HG02763 (cell line): ENCODE measurements at regions not wholly inside any gene's neighbourhood (a gene's known extent, or its start where the extent isn't known, plus 50 kb on each side); places are given as distances from the start of the nearest gene placed in this dataset.
"Not testable (repeated sequence)": the region's sequence is repeated elsewhere in the genome, so short reads cannot be mapped to it uniquely, and the experiment has no call there.

ENCODE experiments used
- ATAC-seq: cut with Tn5 transposase; IDR thresholded peaks from one replicate; pipeline ENCODE4 v1.9.1; 2021; ENCODE audit warnings: mild to moderate bottlenecking, moderate library complexity; ENCODE audit not compliant: unreplicated experiment

- ATAC-seq, result no peak
Observed at GRCh38 chr16:61024180-61024900, 1011.9 kb downstream of the CDH8 start.

DNA sequence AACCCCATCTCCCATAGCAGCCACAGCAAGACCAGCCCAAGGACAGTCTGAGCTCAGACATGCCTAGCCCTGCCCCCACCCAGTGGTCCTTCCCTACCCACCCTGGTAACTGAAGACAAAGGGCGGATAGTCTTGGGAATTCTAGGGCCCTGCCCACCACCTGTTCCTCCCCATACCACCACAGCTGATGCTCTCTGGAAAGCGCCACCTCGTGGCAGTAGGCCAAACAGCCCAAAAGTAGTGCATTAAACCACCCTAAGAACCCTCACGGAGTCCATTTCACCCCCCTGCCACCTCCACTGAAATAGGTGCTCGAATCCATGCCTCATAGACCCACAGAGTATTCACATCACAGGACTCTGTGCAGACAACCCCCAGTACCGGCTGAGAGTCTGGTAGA is 1021.4 kb downstream of the CDH8 start:
- no peak for ATAC-seq

- ATAC-seq, result no peak
Observed at GRCh38 chr16:61007694-61008093, 1028.5 kb downstream of the CDH8 start.

- ATAC-seq, result no peak
Observed at GRCh38 chr16:61005952-61006351, 1030.3 kb downstream of the CDH8 start.

DNA sequence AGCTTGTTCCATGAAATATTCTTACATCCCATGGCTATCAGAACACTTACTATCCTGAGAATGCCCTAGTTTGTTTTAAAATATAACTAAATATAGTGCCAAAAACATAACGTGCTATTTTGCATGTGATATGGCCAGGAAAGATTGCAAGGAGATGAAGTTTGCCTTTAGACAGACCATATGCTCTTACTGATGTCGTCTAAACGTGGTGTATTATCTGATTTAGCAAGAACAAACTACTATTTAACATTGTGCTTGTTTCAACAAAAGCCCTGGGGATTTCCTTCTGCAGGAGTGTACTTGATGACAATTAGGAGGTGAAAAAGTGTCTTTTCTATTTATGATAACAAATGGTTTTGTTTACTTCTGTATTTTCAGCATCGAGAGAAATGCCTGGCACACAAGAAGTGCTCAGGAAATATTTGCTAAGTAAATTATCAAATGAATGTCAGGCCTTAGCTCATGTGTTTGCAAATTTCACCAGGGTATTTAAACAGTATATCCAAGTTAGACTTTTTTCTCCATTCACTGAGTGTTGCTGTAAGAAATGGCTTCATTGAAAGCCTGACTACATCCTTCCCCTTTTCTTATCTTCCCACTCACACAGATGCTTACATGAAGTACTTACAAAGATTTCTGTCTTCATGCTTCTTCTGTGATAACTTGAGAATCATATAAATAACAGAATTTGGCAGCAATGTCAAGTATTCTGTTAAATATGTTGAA is 1033.6 kb downstream of the CDH8 start:
- no peak for ATAC-seq

DNA sequence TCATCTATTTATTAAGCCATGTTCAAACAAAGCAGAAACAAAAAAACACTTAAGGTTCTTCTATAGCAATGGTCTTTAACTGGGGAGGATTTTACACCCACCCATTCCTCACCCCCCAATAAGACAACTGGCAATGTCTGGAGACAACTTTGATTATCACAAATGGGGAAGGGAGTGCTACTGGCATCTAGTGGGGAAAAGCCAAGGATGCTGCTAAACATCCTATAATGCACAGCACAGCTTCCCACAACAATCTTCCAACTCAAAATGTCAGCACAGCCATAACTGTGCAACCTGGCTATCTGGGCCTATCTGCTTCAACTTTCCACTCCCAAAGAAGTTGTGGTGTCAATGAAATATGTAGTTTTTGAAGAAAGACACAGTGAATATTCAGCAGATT is 1044.4 kb downstream of the CDH8 start:
- ATAC-seq, result no peak

DNA sequence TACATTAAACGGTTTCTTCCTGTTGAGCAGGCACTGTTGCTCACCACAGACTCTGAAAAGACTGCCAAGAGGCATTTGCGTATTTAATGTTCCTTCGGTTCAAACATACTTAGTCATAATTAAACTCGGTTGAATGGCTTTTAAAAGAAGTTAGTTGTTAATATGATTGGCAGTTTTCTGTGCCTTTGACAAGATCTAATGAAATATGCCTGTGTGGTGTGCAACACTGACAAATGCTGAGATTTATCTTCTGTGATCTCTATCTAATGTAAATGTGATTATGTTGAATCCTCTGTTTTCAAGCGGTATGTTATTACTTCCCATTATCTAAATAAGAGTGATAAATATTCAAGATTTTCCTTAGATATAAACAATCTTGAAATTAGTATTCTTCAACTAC is 1046.6 kb downstream of the CDH8 start:
- ATAC-seq, result no peak

GRCh38 chr16:60979119-60979518 is 1057.1 kb downstream of the CDH8 start:
- ATAC-seq, result no peak

DNA sequence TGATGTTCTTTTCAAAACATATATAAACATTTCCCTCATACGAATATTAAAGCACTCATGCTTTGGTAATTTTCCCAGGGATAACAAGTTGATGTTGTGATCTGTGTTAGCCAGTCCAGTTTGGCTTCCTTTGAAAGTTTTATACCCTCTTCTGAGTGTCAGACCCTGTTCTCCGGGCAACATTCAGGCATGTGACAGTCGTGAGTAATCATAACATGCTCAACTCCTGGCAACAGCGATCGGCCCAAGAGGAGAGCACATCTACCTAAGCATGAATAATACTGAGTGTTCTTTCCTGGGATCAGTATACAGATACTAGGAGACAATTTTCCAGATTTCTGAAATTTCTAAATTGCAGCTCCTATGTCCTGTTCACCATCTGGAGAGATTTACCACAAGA is 1086.4 kb downstream of the CDH8 start:
- ATAC-seq, result no peak

GRCh38 chr16:60945225-60945624 is 1091.0 kb downstream of the CDH8 start:
- ATAC-seq, result no peak

GRCh38 chr16:60936189-60936588 is 1100.0 kb downstream of the CDH8 start:
- ATAC-seq, result not testable (repeated sequence)

- no peak for ATAC-seq
Observed at GRCh38 chr16:60932600-60932999, 1103.6 kb downstream of the CDH8 start.

DNA sequence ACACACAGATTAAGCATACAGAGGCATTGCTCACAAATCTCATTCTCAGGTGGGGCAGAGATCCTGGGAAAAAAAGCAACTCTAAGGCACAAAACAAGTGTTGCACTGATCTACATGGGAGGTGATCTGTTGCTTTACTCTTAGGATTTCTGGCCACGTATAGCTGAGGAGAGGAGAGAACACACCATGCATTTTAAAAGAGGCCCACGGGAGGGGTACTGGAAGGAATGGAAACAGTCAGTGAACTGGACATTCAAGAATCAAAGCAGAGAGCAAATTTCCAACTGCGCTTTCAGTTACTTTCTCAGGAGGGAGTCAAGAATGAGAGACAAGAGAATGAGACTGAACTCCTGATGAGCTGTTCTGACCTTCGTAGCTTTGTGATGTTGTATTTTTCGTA is 1105.9 kb downstream of the CDH8 start:
- ATAC-seq, result no peak

DNA sequence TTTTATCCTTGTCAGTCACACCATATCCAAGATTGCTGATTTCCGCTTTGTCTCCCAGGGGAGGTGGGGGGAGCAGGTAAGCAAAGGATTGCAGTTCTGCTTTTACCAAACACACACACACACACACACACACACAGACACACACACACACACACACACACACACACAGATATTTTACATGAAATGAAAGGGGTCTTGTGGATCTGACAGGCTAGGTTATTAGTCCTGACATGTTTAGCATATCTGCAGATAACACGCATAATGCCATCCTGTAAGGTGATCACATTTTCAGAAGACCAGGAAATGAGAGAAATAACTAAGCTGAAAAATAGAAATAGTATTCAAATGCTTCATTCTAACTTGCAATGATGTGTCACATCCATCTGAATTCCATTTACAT is 1113.3 kb downstream of the CDH8 start:
- no peak for ATAC-seq

DNA sequence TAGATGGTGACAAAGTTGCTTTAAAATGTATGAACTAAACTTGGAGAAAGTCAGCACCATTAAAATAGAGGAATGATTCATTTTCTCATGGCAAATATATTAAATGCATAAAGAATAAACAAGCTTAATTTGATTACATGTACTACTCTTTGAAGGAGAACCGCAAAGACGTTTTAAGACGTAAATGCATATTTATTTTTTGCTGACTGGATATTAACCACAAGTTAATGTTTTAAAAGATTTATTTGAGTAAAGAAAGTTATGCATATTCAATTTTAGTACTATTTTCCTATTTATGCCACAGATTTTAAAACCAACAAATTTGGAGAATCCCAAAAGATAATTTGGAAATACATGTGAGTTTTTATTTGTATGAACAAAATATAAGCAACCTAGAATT is 1121.9 kb downstream of the CDH8 start:
- ATAC-seq, result no peak

DNA sequence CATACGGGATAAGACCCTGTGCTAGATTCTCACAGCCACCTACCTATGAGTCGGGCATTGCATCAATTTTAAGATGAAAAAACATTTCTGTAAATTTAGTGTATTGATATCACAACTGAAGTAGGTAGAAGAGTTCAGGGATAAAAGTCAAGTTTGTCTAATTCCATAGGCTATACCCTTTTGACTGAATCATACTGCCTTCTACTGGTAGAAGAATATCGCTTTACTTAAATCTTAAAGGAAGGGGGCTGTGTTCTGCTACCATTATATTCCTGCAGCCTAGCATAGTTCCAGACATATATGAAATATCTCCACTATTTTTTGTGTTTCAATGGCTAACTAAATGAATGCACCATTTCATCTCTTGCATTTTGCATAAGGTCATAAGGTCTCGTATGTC is 1128.6 kb downstream of the CDH8 start:
- ATAC-seq, result no peak

DNA sequence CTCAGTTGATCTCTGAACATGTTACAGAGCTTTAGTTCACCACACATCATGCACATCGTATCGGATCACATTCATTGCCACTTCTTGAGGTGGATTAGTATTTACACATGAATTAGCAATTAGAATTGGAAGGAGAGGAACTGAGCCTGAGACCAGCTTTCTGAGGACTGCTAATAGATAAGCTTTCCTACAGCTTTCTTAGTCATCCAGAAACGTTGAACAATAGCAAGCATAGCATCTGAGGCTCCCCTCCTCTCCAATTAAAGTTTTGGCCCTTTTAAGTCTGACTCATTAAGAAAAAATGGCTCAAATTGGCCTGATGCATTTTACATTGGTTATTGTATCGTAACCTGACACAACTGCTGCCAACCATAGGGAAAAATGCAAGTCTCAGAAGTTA is 1130.4 kb downstream of the CDH8 start:
- no peak for ATAC-seq

- no peak for ATAC-seq
Observed at GRCh38 chr16:60902114-60902513, 1134.1 kb downstream of the CDH8 start.

- no peak for ATAC-seq
Observed at GRCh38 chr16:60882816-60883215, 1153.4 kb downstream of the CDH8 start.

- no peak for ATAC-seq
Observed at GRCh38 chr16:60852635-60853034, 1183.6 kb downstream of the CDH8 start.

GRCh38 chr16:60821661-60822060 is 1214.6 kb downstream of the CDH8 start:
- ATAC-seq, result no peak

- no peak for ATAC-seq
Observed at GRCh38 chr16:60820361-60820760, 1215.9 kb downstream of the CDH8 start.

DNA sequence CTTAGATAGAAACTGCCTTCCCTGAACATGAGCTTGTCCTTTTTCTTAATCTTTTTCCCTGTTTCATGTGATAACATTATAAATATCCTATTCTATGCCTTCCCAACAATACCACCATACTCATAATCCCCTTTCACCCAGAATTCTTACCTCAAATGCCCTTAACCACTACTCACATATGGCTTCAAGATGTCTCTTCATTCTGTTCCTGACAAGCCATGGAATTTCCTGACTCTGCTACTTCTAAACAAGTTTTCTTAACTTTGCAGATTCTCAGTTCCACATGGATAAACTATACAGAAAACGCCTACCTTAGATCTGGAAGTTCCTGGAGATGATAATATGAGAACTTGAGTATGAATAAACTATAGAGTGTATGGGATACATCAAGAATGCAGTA is 1217.8 kb downstream of the CDH8 start:
- no peak for ATAC-seq
